Peyer's patch (tissue), 4 donors: ENCODE measurements at regions not wholly inside any gene's neighbourhood (a gene's known extent, or its start where the extent isn't known, plus 50 kb on each side); places are given as distances from the start of the nearest gene placed in this dataset.

Source experiments
- DNase-seq, 3 donors: peaks; one replicate each; pipeline ENCODE4 v3.0.0-alpha.2; 2017 to 2019
- H3K27ac ChIP-seq, 4 donors: fragments of 200-600 bp; sonication (generic); one replicate each; pipeline ENCODE4 v1.5.1; 2016 to 2019
- H3K27me3 ChIP-seq, 2 donors: fragments of 200-600 bp; sonication (generic); one replicate each; pipeline ENCODE4 v1.5.1; 2019
- H3K36me3 ChIP-seq, 3 donors: fragments of 200-600 bp; sonication (generic); one replicate each; pipeline ENCODE4 v1.5.1; 2016 to 2019
- H3K4me1 ChIP-seq, 4 donors: fragments of 200-600 bp; sonication (generic); one replicate each; pipeline ENCODE4 v1.5.1; 2016 to 2019
- H3K4me3 ChIP-seq, 4 donors: fragments of 200-600 bp; sonication (generic); 1 replicate in 3 of 4; 2 replicates in 1 of 4; pipeline ENCODE4 v1.5.1; 2016 to 2019; ENCODE audit warnings: mild to moderate bottlenecking in 1 of 4
- H3K9me3 ChIP-seq, 4 donors: fragments of 200-600 bp; sonication (generic); one replicate each; pipeline ENCODE4 v1.5.1; 2016 to 2019; ENCODE audit warnings: mild to moderate bottlenecking in 1 of 4
- CTCF ChIP-seq, 6 experiments: fragments of 450-650 bp in 4 of 6; fragments of 200-600 bp in 2 of 6; sonication (generic) in 1 of 6; IDR thresholded peaks; one replicate each; pipeline ENCODE4 v1.5.1; 2017 to 2019; ENCODE audit warnings: antibody characterized with exemption in 6 of 6, mild to moderate bottlenecking in 3 of 6, moderate library complexity in 1 of 6
- POLR2A ChIP-seq, 2 donors: fragments of 450-650 bp; IDR thresholded peaks; one replicate each; pipeline ENCODE4 v1.5.1; 2017; ENCODE audit warnings: antibody characterized with exemption in 2 of 2, mild to moderate bottlenecking in 2 of 2, moderate library complexity in 2 of 2

GRCh38 chr3:184654375-184654774, 57.5 kb downstream of the MAGEF1 start:
- no peaks in the 10 kb centered on the region for H3K4me1 ChIP-seq
- H3K9me3 ChIP-seq, result no peaks in the 10 kb centered on the region
- no peak overlapping the region for H3K4me3 ChIP-seq
- H3K36me3 ChIP-seq, result no peaks in the 10 kb centered on the region
- no peaks in the 10 kb centered on the region for H3K27me3 ChIP-seq
- no peak for TF ChIP-seq CTCF (IDR thresholded peaks at IDR 0.05)
- TF ChIP-seq POLR2A (IDR thresholded peaks at IDR 0.05), result no peak
- DNase-seq, result no peak
- H3K27ac ChIP-seq, result no peak overlapping the region

GRCh38 chr3:184652465-184652864, 59.4 kb downstream of the MAGEF1 start:
- Histone ChIP-seq H3K36me3 (no peaks in the 10 kb centered on the region), H3K4me3 (no peak overlapping the region), H3K9me3 (no peaks in the 10 kb centered on the region), H3K27me3 (no peaks in the 10 kb centered on the region), H3K27ac (no peak overlapping the region), H3K4me1 (no peaks in the 10 kb centered on the region)
- DNase-seq, result no peak
- TF ChIP-seq CTCF (IDR thresholded peaks at IDR 0.05) (no peak), POLR2A (IDR thresholded peaks at IDR 0.05) (no peak)

- Histone ChIP-seq H3K4me3 (no peak overlapping the region), H3K27me3 (no peaks in the 10 kb centered on the region), H3K9me3 (no peaks in the 10 kb centered on the region), H3K36me3 (no peaks in the 10 kb centered on the region), H3K27ac (no peak overlapping the region), H3K4me1 (no peaks in the 10 kb centered on the region)
- peak in 1 of 3 donors; percentile 50 for DNase-seq
- TF ChIP-seq CTCF (IDR thresholded peaks at IDR 0.05) (no peak), POLR2A (IDR thresholded peaks at IDR 0.05) (no peak)
These were observed 60.0 kb downstream of the MAGEF1 start for GRCh38 chr3:184651904-184652303.

- Histone ChIP-seq H3K4me3 (no peak overlapping the region), H3K27ac (no peak overlapping the region), H3K4me1 (no peaks in the 10 kb centered on the region), H3K36me3 (no peaks in the 10 kb centered on the region), H3K27me3 (no peaks in the 10 kb centered on the region), H3K9me3 (no peaks in the 10 kb centered on the region)
- TF ChIP-seq CTCF (IDR thresholded peaks at IDR 0.05) (no peak), POLR2A (IDR thresholded peaks at IDR 0.05) (no peak)
- no peak for DNase-seq
These were observed 63.2 kb downstream of the MAGEF1 start for GRCh38 chr3:184648636-184649035.

GRCh38 chr3:184647405-184647936, 64.4 kb downstream of the MAGEF1 start:
- H3K9me3 ChIP-seq, result no peaks in the 10 kb centered on the region
- H3K36me3 ChIP-seq, result no peaks in the 10 kb centered on the region
- TF ChIP-seq CTCF (IDR thresholded peaks at IDR 0.05) (no peak), POLR2A (IDR thresholded peaks at IDR 0.05) (no peak)
- H3K27me3 ChIP-seq, result no peaks in the 10 kb centered on the region
- DNase-seq, result no peak
- no peak overlapping the region for H3K4me3 ChIP-seq
- H3K27ac ChIP-seq, result no peak overlapping the region
- H3K4me1 ChIP-seq, result no peaks in the 10 kb centered on the region

GRCh38 chr3:184645336-184645735, 66.5 kb downstream of the MAGEF1 start:
- no peak for TF ChIP-seq CTCF (IDR thresholded peaks at IDR 0.05)
- no peak overlapping the region for H3K27ac ChIP-seq
- no peaks in the 10 kb centered on the region for H3K9me3 ChIP-seq
- DNase-seq, result no peak
- H3K36me3 ChIP-seq, result no peaks in the 10 kb centered on the region
- H3K4me1 ChIP-seq, result no peaks in the 10 kb centered on the region
- no peaks in the 10 kb centered on the region for H3K27me3 ChIP-seq
- no peak overlapping the region for H3K4me3 ChIP-seq
